PC-3 (cell line): ENCODE measurements at regions not wholly inside any gene's neighbourhood (a gene's known extent, or its start where the extent isn't known, plus 50 kb on each side); places are given as distances from the start of the nearest gene placed in this dataset.

Experiments used
- ATAC-seq: fragments of 200-7000 bp; cut with Tn5 transposase; 2 replicates; pipeline ENCODE4 v1.9.1; 2020; ENCODE audit warnings: mild to moderate bottlenecking, moderate library complexity
- BruUV-seq: library from RNA; stranded (reverse); fragments of 400-500 nt; replicated peaks from 2 replicates; lab custom pipeline; 2021; lab: Mats Ljungman, UMichigan
- CTCF ChIA-PET: fragments of 300-600 bp; sonication (Branson Sonifier 250); formaldehyde crosslinking; loops from one replicate; lab custom pipeline; 2022; ENCODE audit warnings: antibody characterized with exemption; lab: Charles Lee
- POLR2A ChIA-PET: fragments of 300-600 bp; sonication (Branson Sonifier 250); formaldehyde crosslinking; loops from one replicate; lab custom pipeline; 2022; ENCODE audit warnings: antibody characterized with exemption; ENCODE audit not compliant: unreplicated experiment; lab: Charles Lee
- DNase-seq: peaks from one replicate; pipeline ENCODE4 v3.0.0-alpha.2; 2015
- H2AFZ ChIP-seq: fragments of 300-600 bp; sonication (generic); 2 replicates; pipeline ENCODE4 v1.6.0; 2016; ENCODE audit warnings: antibody characterized with exemption, low read length
- H3F3A ChIP-seq: fragments of 300-600 bp; sonication (generic); one replicate; pipeline ENCODE4 v1.6.0; 2017; ENCODE audit warnings: antibody characterized with exemption, low read length, control low read depth, mild to moderate bottlenecking; ENCODE audit not compliant: unreplicated experiment
- H3K27ac ChIP-seq: fragments of 300-600 bp; sonication (generic); 2 replicates; pipeline ENCODE4 v1.5.1; 2016; ENCODE audit warnings: mild to moderate bottlenecking, low read length
- H3K27me3 ChIP-seq: fragments of 300-600 bp; sonication (generic); 2 replicates; pipeline ENCODE4 v1.6.1; 2016; ENCODE audit warnings: low read length, mixed read lengths
- H3K36me3 ChIP-seq: fragments of 300-600 bp; sonication (generic); 2 replicates; pipeline ENCODE4 v1.6.1; 2016; ENCODE audit warnings: low read depth, mixed run types, low read length, mixed read lengths
- H3K4me1 ChIP-seq: fragments of 300-600 bp; sonication (generic); 2 replicates; pipeline ENCODE4 v1.5.1; 2016; ENCODE audit warnings: low read length; ENCODE audit not compliant: insufficient read depth
- H3K4me2 ChIP-seq: fragments of 300-600 bp; sonication (generic); 2 replicates; pipeline ENCODE4 v1.6.0; 2016; ENCODE audit warnings: low read length
- H3K4me3 ChIP-seq: fragments of 300-600 bp; sonication (generic); 2 replicates; pipeline ENCODE4 v1.5.1; 2016; ENCODE audit warnings: mild to moderate bottlenecking, low read length, mixed read lengths
- H3K79me2 ChIP-seq: fragments of 300-600 bp; sonication (generic); 2 replicates; pipeline ENCODE4 v1.6.1; 2017; ENCODE audit warnings: low read length, mixed read lengths
- H3K9ac ChIP-seq: fragments of 300-600 bp; sonication (generic); 2 replicates; pipeline ENCODE4 v1.6.0; 2016; ENCODE audit warnings: mild to moderate bottlenecking, low read length
- H3K9me2 ChIP-seq: fragments of 300-600 bp; sonication (generic); replicated peaks from 2 replicates; pipeline ENCODE4 v1.6.1; 2016; ENCODE audit warnings: mixed run types, low read length, mixed read lengths
- H3K9me3 ChIP-seq: fragments of 300-600 bp; sonication (generic); 2 replicates; pipeline ENCODE4 v1.6.1; 2016; ENCODE audit warnings: low read length, mixed read lengths
- H4K20me1 ChIP-seq: fragments of 300-600 bp; sonication (generic); 2 replicates; pipeline ENCODE4 v1.6.1; 2016; ENCODE audit warnings: low read length, mixed read lengths
- EZH2 ChIP-seq: fragments of 300-600 bp; sonication (generic); IDR thresholded peaks from one replicate; pipeline ENCODE4 v1.6.1; 2017; ENCODE audit warnings: antibody characterized with exemption, mild to moderate bottlenecking, low read length; ENCODE audit not compliant: unreplicated experiment
- EZH2phosphoT487 ChIP-seq: fragments of 300-600 bp; sonication (generic); IDR thresholded peaks from 2 replicates; pipeline ENCODE4 v1.6.1; 2018; ENCODE audit warnings: mild to moderate bottlenecking, antibody characterized with exemption, low read length, borderline replicate concordance
- intact Hi-C: fragments of 100-400 bp; cut with micrococcal nuclease; formaldehyde crosslinking; loops from 2 replicates; pipeline ENCODE4 v1.9.0; 2023
- TF ChIP-seq, protein P1 (sequence below): fragments of 300-600 bp; sonication (generic); conservative IDR thresholded peaks from 2 replicates; pipeline ENCODE4 v1.5.1; 2017; ENCODE audit warnings: antibody characterized with exemption, low read depth, mild to moderate bottlenecking, low read length

DNA sequence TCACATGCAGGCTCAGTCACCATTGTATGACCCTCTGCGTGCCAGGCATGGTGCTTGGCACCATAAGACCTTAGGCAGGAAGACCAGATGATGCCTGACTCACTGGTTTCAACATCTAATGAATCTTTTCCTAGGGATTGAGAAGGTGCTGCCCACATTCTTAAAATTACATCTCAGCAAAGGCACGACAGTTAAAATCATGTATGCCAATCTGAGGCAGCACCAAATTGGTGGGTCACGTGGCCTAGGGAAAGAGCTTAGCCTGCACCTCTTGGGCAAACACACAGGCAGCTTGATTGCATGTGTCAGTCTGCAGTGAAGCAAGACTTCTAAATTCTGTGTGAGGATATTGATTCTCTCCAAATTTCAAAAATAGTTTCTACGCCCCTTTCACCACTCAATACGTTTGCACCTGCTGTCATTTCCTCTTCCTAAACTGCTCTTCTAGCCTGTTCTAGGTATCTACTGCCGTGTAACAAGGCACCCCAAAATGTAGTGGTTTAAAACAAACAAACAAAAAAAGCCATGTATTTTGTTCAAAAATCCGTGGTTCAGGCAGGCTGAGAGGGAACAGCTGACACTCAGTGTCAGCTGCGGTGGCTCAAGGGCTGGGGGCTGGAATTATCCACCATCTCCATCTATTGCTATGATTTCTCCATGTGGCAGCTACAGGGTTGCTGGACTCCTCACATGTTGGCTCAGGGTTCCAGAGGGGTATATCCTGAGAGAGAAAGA is 160.2 kb upstream of the FGGY start:
- POLR2A ChIA-PET = no interaction called here

DNA sequence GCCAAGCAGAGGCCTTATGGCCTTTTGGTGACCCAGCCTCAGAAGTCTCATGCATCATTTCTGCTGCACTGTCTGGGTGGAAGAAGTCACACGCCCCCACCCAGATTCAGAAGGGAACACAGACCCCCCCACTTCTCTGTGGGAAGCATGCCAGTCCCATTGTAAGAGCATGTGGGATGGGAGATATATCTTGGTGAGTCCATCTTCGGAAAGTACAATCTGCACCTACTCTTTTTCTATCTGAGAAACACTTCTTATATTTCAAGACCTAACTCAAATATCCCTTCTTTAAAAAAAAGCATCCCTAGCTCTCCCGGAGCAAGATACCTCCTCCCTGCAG is 159.6 kb upstream of the FGGY start:
- Histone ChIP-seq H3K79me2 (no peaks in the 10 kb centered on the region), H3F3A (peaks cover under 1% of the 10 kb centered on the region), H3K36me3 (no peaks in the 10 kb centered on the region), H3K9ac (no peak overlapping the region), H3K4me2 (no peak overlapping the region), H3K4me1 (peaks cover 41% of the 10 kb centered on the region), H4K20me1 (no peaks in the 10 kb centered on the region), H3K27me3 (no peaks in the 10 kb centered on the region), H2AFZ (no peak overlapping the region), H3K9me2 (no peaks in the 10 kb centered on the region), H3K9me3 (no peaks in the 10 kb centered on the region), H3K4me3 (no peak overlapping the region), H3K27ac (no peak overlapping the region)
- CTCF ChIA-PET = no interaction called here
- ATAC-seq = no peak
- DNase-seq = no peak
- POLR2A ChIA-PET = no interaction called here
- intact Hi-C loops = no loop called here
- TF ChIP-seq EZH2 (no peak), EZH2phosphoT487 (no peak)
- TF ChIP-seq, protein P1, sequence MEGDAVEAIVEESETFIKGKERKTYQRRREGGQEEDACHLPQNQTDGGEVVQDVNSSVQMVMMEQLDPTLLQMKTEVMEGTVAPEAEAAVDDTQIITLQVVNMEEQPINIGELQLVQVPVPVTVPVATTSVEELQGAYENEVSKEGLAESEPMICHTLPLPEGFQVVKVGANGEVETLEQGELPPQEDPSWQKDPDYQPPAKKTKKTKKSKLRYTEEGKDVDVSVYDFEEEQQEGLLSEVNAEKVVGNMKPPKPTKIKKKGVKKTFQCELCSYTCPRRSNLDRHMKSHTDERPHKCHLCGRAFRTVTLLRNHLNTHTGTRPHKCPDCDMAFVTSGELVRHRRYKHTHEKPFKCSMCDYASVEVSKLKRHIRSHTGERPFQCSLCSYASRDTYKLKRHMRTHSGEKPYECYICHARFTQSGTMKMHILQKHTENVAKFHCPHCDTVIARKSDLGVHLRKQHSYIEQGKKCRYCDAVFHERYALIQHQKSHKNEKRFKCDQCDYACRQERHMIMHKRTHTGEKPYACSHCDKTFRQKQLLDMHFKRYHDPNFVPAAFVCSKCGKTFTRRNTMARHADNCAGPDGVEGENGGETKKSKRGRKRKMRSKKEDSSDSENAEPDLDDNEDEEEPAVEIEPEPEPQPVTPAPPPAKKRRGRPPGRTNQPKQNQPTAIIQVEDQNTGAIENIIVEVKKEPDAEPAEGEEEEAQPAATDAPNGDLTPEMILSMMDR = no peak
- no TSS peak for BruUV-seq

More for the DNA sequence above, 160.2 kb upstream of the FGGY start:
- H3K36me3 ChIP-seq = no peaks in the 10 kb centered on the region
- H3K9ac ChIP-seq = no peak overlapping the region
- H2AFZ ChIP-seq = no peak overlapping the region
- H3K27ac ChIP-seq = no peak overlapping the region
- no peaks in the 10 kb centered on the region for H4K20me1 ChIP-seq
- no peaks in the 10 kb centered on the region for H3F3A ChIP-seq
- H3K27me3 ChIP-seq = no peaks in the 10 kb centered on the region
- TF ChIP-seq, protein P1 = no peak
- TF ChIP-seq EZH2 (no peak), EZH2phosphoT487 (no peak)
- ATAC-seq = no peak
- no peaks in the 10 kb centered on the region for H3K9me3 ChIP-seq
- no peak overlapping the region for H3K4me3 ChIP-seq
- H3K9me2 ChIP-seq = no peaks in the 10 kb centered on the region
- BruUV-seq = no TSS peak
- intact Hi-C loops = no loop called here
- CTCF ChIA-PET = no interaction called here
- H3K4me2 ChIP-seq = no peak overlapping the region
- H3K4me1 ChIP-seq = peaks cover 37% of the 10 kb centered on the region
- H3K79me2 ChIP-seq = no peaks in the 10 kb centered on the region
- no peak for DNase-seq

DNA sequence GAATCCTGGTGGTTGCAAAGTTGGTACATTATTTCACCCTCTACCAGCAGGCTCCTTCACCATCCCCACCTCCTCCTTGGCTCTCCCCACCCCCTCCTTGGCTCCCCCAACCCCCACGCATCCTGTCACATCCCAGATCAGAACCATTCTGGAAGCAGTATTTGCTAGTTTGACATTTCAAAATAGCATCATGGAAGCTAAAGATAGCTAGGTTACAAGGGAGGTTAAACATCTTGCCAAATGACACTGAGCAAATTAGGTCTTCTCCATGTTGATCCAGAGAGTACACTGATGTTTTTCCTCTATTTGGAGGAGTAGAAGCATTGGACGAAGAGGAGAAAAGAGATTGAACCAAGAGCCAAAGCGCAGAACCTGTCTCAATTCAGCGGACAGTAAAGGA is 158.9 kb upstream of the FGGY start:
- CTCF ChIA-PET = no interaction called here
- Histone ChIP-seq H3K36me3 (no peaks in the 10 kb centered on the region), H4K20me1 (no peaks in the 10 kb centered on the region), H2AFZ (no peak overlapping the region), H3K4me1 (peaks cover 48% of the 10 kb centered on the region), H3K9ac (no peak overlapping the region), H3K79me2 (no peaks in the 10 kb centered on the region), H3K9me3 (no peaks in the 10 kb centered on the region), H3K27me3 (no peaks in the 10 kb centered on the region), H3K9me2 (no peaks in the 10 kb centered on the region), H3F3A (peaks cover 5% of the 10 kb centered on the region), H3K4me2 (no peak overlapping the region), H3K27ac (no peak overlapping the region), H3K4me3 (no peak overlapping the region)
- TF ChIP-seq, protein P1 = no peak
- no peak for TF ChIP-seq EZH2
- TF ChIP-seq EZH2phosphoT487 = no peak
- intact Hi-C loops = no loop called here
- BruUV-seq = no TSS peak
- POLR2A ChIA-PET = no interaction called here
- DNase-seq = no peak
- no peak for ATAC-seq
